Karpas-422 (cell line): ENCODE measurements at regions not wholly inside any gene's neighbourhood (a gene's known extent, or its start where the extent isn't known, plus 50 kb on each side); places are given as distances from the start of the nearest gene placed in this dataset.
A peak's percentile ranks its signal among the peaks of the same experiment; 100 is the strongest.
"Not testable (repeated sequence)": the region's sequence is repeated elsewhere in the genome, so short reads cannot be mapped to it uniquely, and the experiment has no call there.

ENCODE experiments used
- DNase-seq: peaks from one replicate; pipeline ENCODE4 v3.0.0-alpha.2; 2015
- H2AFZ ChIP-seq: fragments of 200-600 bp; sonication (generic); 2 replicates; pipeline ENCODE4 v1.6.1; 2014; ENCODE audit warnings: antibody characterized with exemption, low read length, mixed read lengths
- H3K27ac ChIP-seq: fragments of 200-600 bp; sonication (generic); 2 replicates; pipeline ENCODE4 v1.5.1; 2014; ENCODE audit warnings: mild to moderate bottlenecking, low read length, moderate library complexity
- H3K27me3 ChIP-seq: fragments of 200-600 bp; sonication (generic); 2 replicates; pipeline ENCODE4 v1.6.1; 2014; ENCODE audit warnings: low read length, mixed read lengths
- H3K36me3 ChIP-seq: fragments of 200-600 bp; sonication (generic); 2 replicates; pipeline ENCODE4 v1.6.1; 2014; ENCODE audit warnings: low read length, mixed read lengths; ENCODE audit not compliant: insufficient read depth
- H3K4me1 ChIP-seq: fragments of 200-600 bp; sonication (generic); 2 replicates; pipeline ENCODE4 v1.6.1; 2014; ENCODE audit warnings: mild to moderate bottlenecking, low read length, mixed read lengths
- H3K4me2 ChIP-seq: fragments of 200-600 bp; sonication (generic); 2 replicates; pipeline ENCODE4 v1.6.1; 2014; ENCODE audit warnings: low read length, low read depth, mild to moderate bottlenecking; ENCODE audit not compliant: poor library complexity, severe bottlenecking
- H3K4me3 ChIP-seq: fragments of 200-600 bp; sonication (generic); 2 replicates; pipeline ENCODE4 v1.5.1; 2014; ENCODE audit warnings: mild to moderate bottlenecking, antibody characterized with exemption, low read length, mixed read lengths
- H3K79me2 ChIP-seq: fragments of 200-600 bp; sonication (generic); 2 replicates; pipeline ENCODE4 v1.6.1; 2014; ENCODE audit warnings: mild to moderate bottlenecking, low read length, mixed read lengths
- H3K9ac ChIP-seq: fragments of 200-600 bp; sonication (generic); 2 replicates; pipeline ENCODE4 v1.6.0; 2014; ENCODE audit warnings: low read length
- H3K9me2 ChIP-seq: fragments of 200-600 bp; sonication (generic), shearing (Covaris generic); replicated peaks from 2 replicates; pipeline ENCODE4 v1.6.0; 2014; ENCODE audit warnings: mild to moderate bottlenecking, low read length, moderate library complexity; ENCODE audit not compliant: insufficient read depth
- H3K9me3 ChIP-seq: fragments of 300-700, 200-600 bp; sonication (generic); 2 replicates; pipeline ENCODE4 v1.6.1; 2014; ENCODE audit warnings: low read length, mixed read lengths
- H4K20me1 ChIP-seq: fragments of 200-600 bp; sonication (generic); 2 replicates; pipeline ENCODE4 v1.6.1; 2014; ENCODE audit warnings: mild to moderate bottlenecking, antibody characterized with exemption, low read length, low read depth; ENCODE audit not compliant: insufficient read depth

DNA sequence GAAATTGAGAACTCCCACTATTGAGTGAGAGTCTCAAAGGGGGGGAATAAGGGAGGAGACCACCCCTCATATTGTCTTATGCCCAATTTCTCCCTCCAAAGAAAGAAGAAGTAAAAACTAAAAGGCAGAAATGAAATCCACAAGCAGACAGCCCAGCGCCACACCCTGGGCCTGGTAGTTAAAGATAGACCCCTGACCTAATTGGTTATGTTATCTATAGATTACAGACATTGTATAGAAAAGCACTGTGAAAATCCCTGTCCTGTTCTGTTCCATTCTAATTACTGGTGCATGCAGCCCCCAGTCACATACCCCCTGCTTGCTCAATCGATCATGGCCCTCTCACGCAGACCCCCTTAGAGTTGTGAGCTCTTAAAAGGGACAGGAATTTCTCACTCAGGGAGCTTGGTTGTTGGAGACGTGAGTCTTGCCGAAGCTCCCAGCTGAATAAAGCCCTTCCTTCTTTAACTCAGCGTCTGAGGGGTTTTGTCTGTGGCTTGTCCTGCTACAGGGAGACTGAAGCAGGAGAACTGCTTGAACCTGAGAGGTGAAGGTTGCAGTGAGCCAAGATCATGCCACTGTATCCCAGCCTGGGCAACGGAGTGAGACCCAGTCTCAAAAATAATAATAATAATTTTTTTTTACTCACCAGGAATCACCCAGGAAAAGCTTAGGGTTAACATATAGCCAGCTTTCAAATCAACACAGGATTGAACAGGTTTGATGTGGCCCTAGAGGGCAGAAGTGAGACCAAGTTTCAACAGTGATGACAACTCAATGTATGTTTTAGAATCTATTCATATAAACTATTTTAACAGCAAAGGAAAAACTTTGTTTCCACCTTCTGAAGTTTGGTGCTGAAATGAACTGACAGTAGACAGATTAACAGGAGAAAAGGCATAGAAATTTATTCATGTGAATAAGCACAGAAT, 181.4 kb upstream of the NDUFV2 start:
- H3K9me3 ChIP-seq: not testable (repeated sequence)

DNA sequence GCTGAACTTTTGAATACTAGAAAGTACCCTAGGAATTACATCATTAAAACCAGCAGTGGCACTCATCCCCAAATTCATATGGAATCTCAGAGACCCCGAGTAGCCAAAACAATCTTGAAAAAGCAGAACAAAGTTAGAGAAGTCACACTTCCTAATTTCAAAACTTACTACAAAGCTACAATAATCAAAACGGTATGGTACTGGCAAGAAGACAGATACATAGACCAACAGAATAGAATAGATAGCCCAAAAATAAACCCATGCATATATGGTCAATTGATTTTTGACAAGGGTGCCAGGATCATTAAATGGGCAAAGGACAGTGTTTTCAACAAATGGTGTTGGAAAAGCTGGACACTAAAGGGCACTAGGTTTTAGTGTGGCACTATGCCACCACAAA, 176.0 kb upstream of the NDUFV2 start:
- H3K4me2 ChIP-seq: no peak overlapping the region
- H3K4me1 ChIP-seq: no peaks in the 10 kb centered on the region
- no peak overlapping the region for H3K9ac ChIP-seq
- no peaks in the 10 kb centered on the region for H3K79me2 ChIP-seq
- no peaks in the 10 kb centered on the region for H4K20me1 ChIP-seq
- H3K4me3 ChIP-seq: no peak overlapping the region
- peak; percentile 22 for DNase-seq
- H3K9me3 ChIP-seq: peaks cover 3% of the 10 kb centered on the region
- no peak overlapping the region for H3K27ac ChIP-seq
- no peaks in the 10 kb centered on the region for H3K27me3 ChIP-seq
- no peak overlapping the region for H2AFZ ChIP-seq
- no peaks in the 10 kb centered on the region for H3K36me3 ChIP-seq
- no peaks in the 10 kb centered on the region for H3K9me2 ChIP-seq

More for the DNA sequence above, 181.4 kb upstream of the NDUFV2 start:
- not testable (repeated sequence) for H3K9ac ChIP-seq, H4K20me1 ChIP-seq, H3K27me3 ChIP-seq, H2AFZ ChIP-seq, H3K4me1 ChIP-seq, H3K9me2 ChIP-seq, H3K79me2 ChIP-seq, H3K36me3 ChIP-seq, H3K4me2 ChIP-seq, H3K27ac ChIP-seq, H3K4me3 ChIP-seq
- DNase-seq: peak; percentile 31

DNA sequence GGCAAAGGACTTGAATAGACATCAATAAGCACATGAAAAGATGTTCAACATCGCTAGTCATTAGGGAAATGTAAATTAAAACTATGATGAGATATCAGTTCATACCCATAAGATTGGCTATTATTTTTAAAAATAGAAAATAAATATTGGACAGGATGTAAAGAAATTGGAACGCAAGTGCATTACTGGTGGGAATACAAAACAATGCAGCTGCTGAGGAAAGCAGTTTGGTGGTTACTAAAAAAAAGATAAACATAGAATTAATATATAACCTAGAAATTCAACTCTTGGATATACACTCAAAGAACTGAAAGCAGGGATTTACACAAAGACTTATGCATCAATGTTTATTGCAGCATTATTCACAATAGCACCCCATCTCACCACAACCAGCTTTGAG, 174.5 kb upstream of the NDUFV2 start:
- no peaks in the 10 kb centered on the region for H4K20me1 ChIP-seq
- H3K9ac ChIP-seq: no peak overlapping the region
- peaks cover 3% of the 10 kb centered on the region for H3K9me3 ChIP-seq
- H3K4me1 ChIP-seq: no peaks in the 10 kb centered on the region
- no peak overlapping the region for H2AFZ ChIP-seq
- no peak overlapping the region for H3K4me2 ChIP-seq
- no peaks in the 10 kb centered on the region for H3K36me3 ChIP-seq
- peaks cover 3% of the 10 kb centered on the region; the same call in 1 of the 2 replicates for H3K27me3 ChIP-seq
- DNase-seq: no peak
- no peaks in the 10 kb centered on the region for H3K79me2 ChIP-seq
- no peak overlapping the region for H3K4me3 ChIP-seq
- H3K9me2 ChIP-seq: no peaks in the 10 kb centered on the region
- no peak overlapping the region for H3K27ac ChIP-seq

DNA sequence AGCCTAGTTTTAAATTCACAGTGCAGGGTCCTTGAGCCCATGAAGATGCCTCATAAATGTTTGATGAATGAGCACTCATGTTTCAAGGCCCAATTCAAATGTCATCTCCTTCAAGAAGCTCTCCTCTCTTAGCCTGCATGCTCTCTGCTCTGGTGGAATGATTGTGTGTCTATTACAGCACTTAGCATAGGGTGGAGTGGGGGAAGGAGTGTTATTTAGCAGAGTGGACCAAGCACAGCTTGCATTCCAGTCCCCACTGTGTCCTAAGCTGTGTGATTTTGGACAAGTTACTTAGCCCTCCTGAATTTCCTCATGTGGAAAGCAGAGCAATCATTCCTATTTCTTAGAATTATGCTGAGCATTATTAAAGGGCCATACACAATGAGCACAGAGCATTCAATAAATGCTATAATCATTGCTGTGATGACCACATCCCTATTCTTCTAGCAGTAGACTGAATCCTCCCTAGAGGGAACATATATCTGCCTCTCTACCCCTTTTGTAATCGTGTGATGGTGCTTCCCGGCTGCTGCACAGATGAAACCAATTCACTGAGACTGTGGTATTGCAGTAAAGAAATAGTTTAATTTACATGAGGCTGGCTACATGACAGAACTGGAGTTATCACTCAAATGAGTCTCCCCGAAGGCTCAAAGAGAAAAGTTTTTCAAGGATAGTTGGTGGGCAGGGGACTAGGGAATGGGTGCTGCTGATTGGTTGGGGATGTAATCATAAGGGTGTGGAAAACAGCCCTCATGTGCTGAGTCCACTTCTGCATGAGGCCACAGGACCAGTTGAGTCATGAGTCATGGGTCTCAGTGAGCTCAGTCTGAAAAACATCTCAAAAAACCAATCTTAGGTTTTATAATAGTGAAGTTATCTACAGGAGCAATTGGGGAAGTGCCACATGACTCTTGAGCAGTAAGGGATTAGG, 173.4 kb upstream of the NDUFV2 start:
- H3K9me3 ChIP-seq: peaks cover 3% of the 10 kb centered on the region
- no peaks in the 10 kb centered on the region for H3K9me2 ChIP-seq
- peaks cover 3% of the 10 kb centered on the region; the same call in 1 of the 2 replicates for H3K27me3 ChIP-seq
- no peaks in the 10 kb centered on the region for H3K4me1 ChIP-seq
- no peaks in the 10 kb centered on the region for H3K36me3 ChIP-seq
- no peaks in the 10 kb centered on the region for H3K79me2 ChIP-seq
- no peak overlapping the region for H3K9ac ChIP-seq
- H3K27ac ChIP-seq: no peak overlapping the region
- no peak overlapping the region for H3K4me3 ChIP-seq
- no peak overlapping the region for H3K4me2 ChIP-seq
- DNase-seq: peak; percentile 35
- H2AFZ ChIP-seq: no peak overlapping the region
- H4K20me1 ChIP-seq: no peaks in the 10 kb centered on the region

DNA sequence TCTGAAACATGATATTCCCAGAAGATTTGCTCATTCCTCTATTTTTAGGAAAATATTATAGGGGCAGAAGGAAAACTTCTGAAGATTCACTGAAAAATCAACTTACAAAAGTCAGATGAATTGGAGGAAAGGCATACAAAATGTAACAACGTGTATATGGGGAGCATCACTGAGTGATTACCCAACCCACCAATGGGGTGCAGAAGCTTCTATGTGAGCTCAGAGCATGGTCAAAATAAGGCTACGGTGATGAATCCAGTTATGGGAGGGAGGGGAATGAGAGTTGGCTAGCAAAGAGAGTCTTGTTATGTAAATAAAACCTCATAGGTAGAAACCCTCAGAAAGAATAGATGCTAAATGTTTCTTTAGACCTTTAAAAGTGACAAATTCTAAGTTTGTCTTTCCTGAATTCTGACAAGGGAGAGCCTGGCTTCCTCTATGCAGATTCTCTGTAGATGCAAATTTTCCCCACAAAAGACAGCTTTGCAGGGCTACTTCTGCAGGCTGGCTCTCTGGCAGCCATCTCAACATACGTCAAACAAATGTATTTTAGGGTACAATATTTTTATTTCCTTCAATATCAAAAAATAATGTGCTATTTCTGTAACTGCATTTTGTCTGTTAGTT, 171.4 kb upstream of the NDUFV2 start:
- Histone ChIP-seq H3K27ac (no peak overlapping the region), H3K27me3 (peaks cover 3% of the 10 kb centered on the region; the same call in 1 of the 2 replicates), H3K4me2 (no peak overlapping the region), H3K9me3 (peaks cover 3% of the 10 kb centered on the region), H3K79me2 (no peaks in the 10 kb centered on the region), H4K20me1 (no peaks in the 10 kb centered on the region), H3K36me3 (no peaks in the 10 kb centered on the region), H3K4me3 (no peak overlapping the region), H2AFZ (no peak overlapping the region), H3K9me2 (no peaks in the 10 kb centered on the region), H3K4me1 (no peaks in the 10 kb centered on the region), H3K9ac (no peak overlapping the region)
- DNase-seq: no peak

DNA sequence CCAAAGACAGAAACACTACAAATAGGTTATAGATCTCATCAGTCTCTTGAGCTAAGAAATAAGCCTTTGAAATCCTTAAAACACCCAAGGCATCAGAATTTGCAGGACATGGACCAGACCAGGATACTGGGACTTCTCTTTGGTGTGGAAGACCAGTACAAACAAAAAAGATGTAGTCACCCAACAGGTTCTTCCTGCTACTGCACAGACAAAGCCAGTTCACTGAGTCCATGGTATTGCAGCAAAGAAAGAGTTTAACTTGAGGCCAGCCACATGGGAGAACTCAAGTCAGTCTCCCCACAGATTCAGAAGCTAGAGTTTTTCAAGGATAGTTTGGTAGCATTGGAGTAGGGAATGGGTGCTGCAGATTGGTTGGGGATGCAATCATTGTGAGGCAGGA, 169.6 kb upstream of the NDUFV2 start:
- H3K4me3 ChIP-seq: no peak overlapping the region
- no peaks in the 10 kb centered on the region for H3K4me1 ChIP-seq
- no peaks in the 10 kb centered on the region for H3K79me2 ChIP-seq
- H3K9me2 ChIP-seq: no peaks in the 10 kb centered on the region
- peaks cover 3% of the 10 kb centered on the region; the same call in 1 of the 2 replicates for H3K9me3 ChIP-seq
- H3K9ac ChIP-seq: no peak overlapping the region
- DNase-seq: no peak
- H3K27ac ChIP-seq: no peak overlapping the region
- H3K36me3 ChIP-seq: no peaks in the 10 kb centered on the region
- H2AFZ ChIP-seq: no peak overlapping the region
- no peaks in the 10 kb centered on the region for H4K20me1 ChIP-seq
- H3K4me2 ChIP-seq: no peak overlapping the region
- H3K27me3 ChIP-seq: peaks cover 3% of the 10 kb centered on the region; the same call in 1 of the 2 replicates

DNA sequence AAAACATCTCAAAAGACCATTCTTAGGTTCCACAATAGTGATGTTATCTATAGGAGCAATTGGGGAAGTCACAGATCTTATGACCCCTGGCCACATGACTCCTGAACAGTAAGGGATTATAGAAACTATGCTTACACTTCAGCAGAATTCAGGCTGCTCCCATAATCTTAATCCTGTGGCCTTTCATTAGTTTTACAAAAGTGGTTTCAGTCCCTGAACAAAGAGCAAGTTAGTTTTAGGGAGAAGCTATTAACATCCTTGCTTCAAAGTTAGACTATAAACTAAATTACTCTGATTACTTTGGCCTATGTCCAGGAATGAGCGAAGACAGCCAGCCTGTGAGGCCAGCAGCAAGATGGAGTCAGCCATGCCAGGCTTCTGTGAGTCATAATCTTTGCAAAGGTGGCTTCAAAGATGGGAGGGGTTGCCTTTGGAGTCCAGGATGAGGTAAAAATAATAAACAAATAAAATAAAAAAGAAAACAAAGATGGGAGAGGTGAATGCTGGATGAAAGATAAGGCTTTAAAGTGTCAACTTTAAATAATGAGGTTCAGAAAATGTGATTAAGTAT, 168.7 kb upstream of the NDUFV2 start:
- no peaks in the 10 kb centered on the region for H3K79me2 ChIP-seq
- H3K4me1 ChIP-seq: no peaks in the 10 kb centered on the region

More for the DNA sequence above, 168.7 kb upstream of the NDUFV2 start:
- peaks cover 3% of the 10 kb centered on the region; the same call in 1 of the 2 replicates for H3K27me3 ChIP-seq
- peaks cover 3% of the 10 kb centered on the region; the same call in 1 of the 2 replicates for H3K9me3 ChIP-seq
- no peak overlapping the region for H3K27ac ChIP-seq
- no peak overlapping the region for H3K9ac ChIP-seq
- no peak for DNase-seq
- no peak overlapping the region for H3K4me2 ChIP-seq
- no peak overlapping the region for H2AFZ ChIP-seq
- H4K20me1 ChIP-seq: no peaks in the 10 kb centered on the region
- H3K4me3 ChIP-seq: no peak overlapping the region
- H3K9me2 ChIP-seq: no peaks in the 10 kb centered on the region
- H3K36me3 ChIP-seq: no peaks in the 10 kb centered on the region
